ENCODE measurements at regions not wholly inside any gene's neighbourhood (a gene's known extent, or its start where the extent isn't known, plus 50 kb on each side); places are given as distances from the start of the nearest gene placed in this dataset.

- Histone ChIP-seq H3K4me3 (ENCODE audit: low read length) (no peak overlapping the region), H4K20me1 (ENCODE audit: insufficient read depth) (no peaks in the 10 kb centered on the region), H3K27ac (ENCODE audit: low read length) (no peak overlapping the region), H3K79me2 (replicated peaks; ENCODE audit: insufficient read depth, low read length) (no peaks in the 10 kb centered on the region), H3K9me3 (ENCODE audit: low read length) (no peaks in the 10 kb centered on the region), H3K9ac (ENCODE audit: low read length) (no peak overlapping the region), H3K27me3 (ENCODE audit: insufficient read depth, low read depth, low read length) (no peaks in the 10 kb centered on the region), H3K4me2 (ENCODE audit: low read length) (no peak overlapping the region), H3F3A (ENCODE audit: insufficient read depth, low read length, poor library complexity, severe bottlenecking) (no peaks in the 10 kb centered on the region), H3K9me2 (ENCODE audit: insufficient read depth, low read length) (no peaks in the 10 kb centered on the region), H2AFZ (ENCODE audit: low read depth, low read length) (no peak overlapping the region), H3K36me3 (ENCODE audit: insufficient read depth, low read length) (no peaks in the 10 kb centered on the region)
- no peak for TF ChIP-seq CTCF (IDR thresholded peaks at IDR 0.05; ENCODE audit: poor library complexity, severe bottlenecking)
- TF ChIP-seq RAD21 (conservative IDR thresholded peaks at IDR 0.05) = no peak
- no peak for TF ChIP-seq MXI1 (conservative IDR thresholded peaks at IDR 0.05; ENCODE audit: poor library complexity, severe bottlenecking)
- TF ChIP-seq, protein P1, sequence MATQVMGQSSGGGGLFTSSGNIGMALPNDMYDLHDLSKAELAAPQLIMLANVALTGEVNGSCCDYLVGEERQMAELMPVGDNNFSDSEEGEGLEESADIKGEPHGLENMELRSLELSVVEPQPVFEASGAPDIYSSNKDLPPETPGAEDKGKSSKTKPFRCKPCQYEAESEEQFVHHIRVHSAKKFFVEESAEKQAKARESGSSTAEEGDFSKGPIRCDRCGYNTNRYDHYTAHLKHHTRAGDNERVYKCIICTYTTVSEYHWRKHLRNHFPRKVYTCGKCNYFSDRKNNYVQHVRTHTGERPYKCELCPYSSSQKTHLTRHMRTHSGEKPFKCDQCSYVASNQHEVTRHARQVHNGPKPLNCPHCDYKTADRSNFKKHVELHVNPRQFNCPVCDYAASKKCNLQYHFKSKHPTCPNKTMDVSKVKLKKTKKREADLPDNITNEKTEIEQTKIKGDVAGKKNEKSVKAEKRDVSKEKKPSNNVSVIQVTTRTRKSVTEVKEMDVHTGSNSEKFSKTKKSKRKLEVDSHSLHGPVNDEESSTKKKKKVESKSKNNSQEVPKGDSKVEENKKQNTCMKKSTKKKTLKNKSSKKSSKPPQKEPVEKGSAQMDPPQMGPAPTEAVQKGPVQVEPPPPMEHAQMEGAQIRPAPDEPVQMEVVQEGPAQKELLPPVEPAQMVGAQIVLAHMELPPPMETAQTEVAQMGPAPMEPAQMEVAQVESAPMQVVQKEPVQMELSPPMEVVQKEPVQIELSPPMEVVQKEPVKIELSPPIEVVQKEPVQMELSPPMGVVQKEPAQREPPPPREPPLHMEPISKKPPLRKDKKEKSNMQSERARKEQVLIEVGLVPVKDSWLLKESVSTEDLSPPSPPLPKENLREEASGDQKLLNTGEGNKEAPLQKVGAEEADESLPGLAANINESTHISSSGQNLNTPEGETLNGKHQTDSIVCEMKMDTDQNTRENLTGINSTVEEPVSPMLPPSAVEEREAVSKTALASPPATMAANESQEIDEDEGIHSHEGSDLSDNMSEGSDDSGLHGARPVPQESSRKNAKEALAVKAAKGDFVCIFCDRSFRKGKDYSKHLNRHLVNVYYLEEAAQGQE (IDR thresholded peaks at IDR 0.05; ENCODE audit: borderline replicate concordance) = no peak
- TF ChIP-seq POLR2AphosphoS5 (IDR thresholded peaks at IDR 0.05) = no peak
- TF ChIP-seq EP300 (conservative IDR thresholded peaks at IDR 0.05; ENCODE audit: poor library complexity, severe bottlenecking) = no peak
- no peak for TF ChIP-seq EZH2 (IDR thresholded peaks at IDR 0.05; ENCODE audit: borderline replicate concordance, insufficient read depth, low read length, poor library complexity, severe bottlenecking)
- TF ChIP-seq SMC3 (conservative IDR thresholded peaks at IDR 0.05; ENCODE audit: poor library complexity) = no peak
- no peak for TF ChIP-seq TAF1 (IDR thresholded peaks at IDR 0.05; ENCODE audit: low read depth)
These were observed 450.5 kb upstream of the FGF16 start for GRCh38 chrX:76996641-76997040.

DNA sequence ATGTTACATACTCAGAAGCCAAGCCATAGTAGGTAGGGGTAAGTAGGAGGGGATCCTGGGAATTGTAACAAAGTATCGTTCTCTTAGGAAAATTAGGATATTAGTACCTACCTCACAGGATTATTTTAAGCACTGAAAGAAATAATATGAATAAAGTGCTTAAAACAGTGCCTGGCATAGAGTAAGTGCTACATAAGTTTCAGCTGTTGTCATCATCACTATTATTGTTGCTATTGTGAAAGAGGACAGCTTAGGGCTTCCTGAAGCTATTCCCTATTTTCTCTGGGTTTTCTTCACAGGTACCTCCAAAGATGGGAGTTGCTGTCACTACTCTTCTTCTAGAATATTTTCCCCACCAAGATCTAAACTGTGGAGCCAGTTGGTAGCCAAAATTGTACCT, 443.7 kb upstream of the FGF16 start:
- Histone ChIP-seq H3K79me2 (replicated peaks; ENCODE audit: insufficient read depth, low read length) (peaks cover 3% of the 10 kb centered on the region), H3K27me3 (ENCODE audit: insufficient read depth, low read depth, low read length) (no peaks in the 10 kb centered on the region), H3K9me3 (ENCODE audit: low read length) (no peaks in the 10 kb centered on the region), H3K9me2 (ENCODE audit: insufficient read depth, low read length) (no peaks in the 10 kb centered on the region), H3K4me3 (ENCODE audit: low read length) (no peak overlapping the region), H2AFZ (ENCODE audit: low read depth, low read length) (no peak overlapping the region), H4K20me1 (ENCODE audit: insufficient read depth) (no peaks in the 10 kb centered on the region), H3F3A (ENCODE audit: insufficient read depth, low read length, poor library complexity, severe bottlenecking) (no peaks in the 10 kb centered on the region), H3K4me2 (ENCODE audit: low read length) (no peak overlapping the region), H3K27ac (ENCODE audit: low read length) (no peak overlapping the region), H3K9ac (ENCODE audit: low read length) (no peak overlapping the region), H3K36me3 (ENCODE audit: insufficient read depth, low read length) (no peaks in the 10 kb centered on the region)
- no peak for TF ChIP-seq SMC3 (conservative IDR thresholded peaks at IDR 0.05; ENCODE audit: poor library complexity)
- TF ChIP-seq, protein P1 (IDR thresholded peaks at IDR 0.05; ENCODE audit: borderline replicate concordance) = no peak
- no peak for TF ChIP-seq TAF1 (IDR thresholded peaks at IDR 0.05; ENCODE audit: low read depth)
- TF ChIP-seq RAD21 (conservative IDR thresholded peaks at IDR 0.05) = no peak
- no peak for TF ChIP-seq EP300 (conservative IDR thresholded peaks at IDR 0.05; ENCODE audit: poor library complexity, severe bottlenecking)
- no peak for TF ChIP-seq POLR2AphosphoS5 (IDR thresholded peaks at IDR 0.05)
- no peak for TF ChIP-seq CTCF (IDR thresholded peaks at IDR 0.05; ENCODE audit: poor library complexity, severe bottlenecking)
- no peak for TF ChIP-seq EZH2 (IDR thresholded peaks at IDR 0.05; ENCODE audit: borderline replicate concordance, insufficient read depth, low read length, poor library complexity, severe bottlenecking)
- no peak for TF ChIP-seq MXI1 (conservative IDR thresholded peaks at IDR 0.05; ENCODE audit: poor library complexity, severe bottlenecking)

All from neural cell (in vitro differentiated cells).